Testis (tissue), 2 donors: ENCODE measurements at regions not wholly inside any gene's neighbourhood (a gene's known extent, or its start where the extent isn't known, plus 50 kb on each side); places are given as distances from the start of the nearest gene placed in this dataset.

Experiments used
- DNase-seq: peaks from one replicate; pipeline ENCODE4 v3.0.0-alpha.2; 2019
- H3K27ac ChIP-seq, 2 donors: fragments of 200-600 bp; sonication (generic); one replicate each; pipeline ENCODE4 v1.5.1; 2019
- H3K27me3 ChIP-seq: fragments of 200-600 bp; sonication (generic); one replicate; pipeline ENCODE4 v1.5.1; 2019
- H3K36me3 ChIP-seq: fragments of 200-600 bp; sonication (generic); one replicate; pipeline ENCODE4 v1.5.1; 2017; ENCODE audit warnings: low read depth; ENCODE audit errors: missing control alignments
- H3K4me1 ChIP-seq: fragments of 200-600 bp; sonication (generic); one replicate; pipeline ENCODE4 v1.5.1; 2019
- H3K4me3 ChIP-seq, 2 donors: fragments of 200-600 bp; sonication (generic); one replicate each; pipeline ENCODE4 v1.5.1; 2017 to 2019
- H3K9me3 ChIP-seq: fragments of 200-600 bp; sonication (generic); one replicate; pipeline ENCODE4 v1.5.1; 2017
- POLR2A ChIP-seq: fragments of 450-650 bp; IDR thresholded peaks from one replicate; pipeline ENCODE4 v1.6.1; 2017; ENCODE audit warnings: antibody characterized with exemption, mild to moderate bottlenecking, moderate library complexity
- WGBS, 2 donors: methylation state at CpG; one replicate each; pipeline ENCODE4 v1.1.5; 2018; 5-methylcytosine and 5-hydroxymethylcytosine counted together
- intact Hi-C: fragments of 100-400 bp; cut with DNase I; formaldehyde crosslinking; loops from one replicate; pipeline ENCODE4 v1.15.1; 2023; ENCODE audit warnings: low total_unique reads
- TF ChIP-seq, protein P1 (sequence below), 3 experiments: fragments of 450-650 bp in 2 of 3; fragments of 200-600 bp in 1 of 3; sonication (generic) in 1 of 3; IDR thresholded peaks; one replicate each; pipeline ENCODE4 v1.5.1; 2016 to 2019; ENCODE audit warnings: antibody characterized with exemption in 3 of 3, mild to moderate bottlenecking in 2 of 3, moderate library complexity in 1 of 3

DNA sequence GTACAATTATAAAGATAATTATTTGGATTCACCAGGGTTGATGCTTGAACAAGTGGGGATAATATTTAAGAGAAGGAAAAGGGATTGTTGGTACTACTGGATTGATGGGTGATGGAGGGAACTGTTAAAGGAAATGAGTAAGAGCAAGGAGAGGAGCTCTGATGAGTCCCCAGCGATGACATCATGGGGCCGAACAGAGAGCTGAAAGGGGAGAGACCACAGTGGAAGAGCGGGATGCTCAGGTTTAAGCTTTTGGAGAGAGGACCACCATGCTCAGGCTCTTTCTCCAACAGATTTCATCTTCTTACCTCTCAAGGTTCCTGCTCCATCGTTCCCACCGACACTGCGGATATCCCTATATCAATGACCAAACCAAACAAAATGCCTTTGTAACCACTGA is 568.7 kb downstream of the ETS1 start:
- Histone ChIP-seq H3K36me3 (no peaks in the 10 kb centered on the region), H3K4me1 (no peaks in the 10 kb centered on the region), H3K27me3 (no peaks in the 10 kb centered on the region), H3K9me3 (no peaks in the 10 kb centered on the region), H3K27ac (no peak overlapping the region), H3K4me3 (no peak overlapping the region)
- intact Hi-C loops: no loop called here
- no peak for DNase-seq
- 87 to 93% methylated on average over 6 of the region's 6 CpGs for WGBS, 2 donors
- TF ChIP-seq, protein P1, sequence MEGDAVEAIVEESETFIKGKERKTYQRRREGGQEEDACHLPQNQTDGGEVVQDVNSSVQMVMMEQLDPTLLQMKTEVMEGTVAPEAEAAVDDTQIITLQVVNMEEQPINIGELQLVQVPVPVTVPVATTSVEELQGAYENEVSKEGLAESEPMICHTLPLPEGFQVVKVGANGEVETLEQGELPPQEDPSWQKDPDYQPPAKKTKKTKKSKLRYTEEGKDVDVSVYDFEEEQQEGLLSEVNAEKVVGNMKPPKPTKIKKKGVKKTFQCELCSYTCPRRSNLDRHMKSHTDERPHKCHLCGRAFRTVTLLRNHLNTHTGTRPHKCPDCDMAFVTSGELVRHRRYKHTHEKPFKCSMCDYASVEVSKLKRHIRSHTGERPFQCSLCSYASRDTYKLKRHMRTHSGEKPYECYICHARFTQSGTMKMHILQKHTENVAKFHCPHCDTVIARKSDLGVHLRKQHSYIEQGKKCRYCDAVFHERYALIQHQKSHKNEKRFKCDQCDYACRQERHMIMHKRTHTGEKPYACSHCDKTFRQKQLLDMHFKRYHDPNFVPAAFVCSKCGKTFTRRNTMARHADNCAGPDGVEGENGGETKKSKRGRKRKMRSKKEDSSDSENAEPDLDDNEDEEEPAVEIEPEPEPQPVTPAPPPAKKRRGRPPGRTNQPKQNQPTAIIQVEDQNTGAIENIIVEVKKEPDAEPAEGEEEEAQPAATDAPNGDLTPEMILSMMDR (IDR thresholded peaks at IDR 0.05): no peak
- TF ChIP-seq POLR2A: no peak

DNA sequence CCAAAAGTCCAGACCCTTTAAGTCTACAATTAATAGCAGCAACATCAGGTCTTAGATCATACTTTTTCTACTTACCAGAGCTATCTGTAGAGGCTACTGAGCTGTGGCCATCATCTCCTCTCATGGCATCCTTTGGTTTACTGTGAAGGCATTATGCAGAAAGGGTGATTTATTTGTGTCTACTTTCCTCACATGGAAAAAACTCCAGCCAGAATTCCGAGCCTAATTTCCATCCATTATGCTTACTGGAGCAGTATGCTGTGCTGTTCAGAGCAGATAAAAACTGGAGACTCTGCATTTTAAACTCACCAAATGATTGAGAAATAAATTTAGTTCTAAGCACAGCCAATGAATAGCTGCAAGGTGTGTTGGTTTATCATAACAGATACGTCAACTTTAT is 581.8 kb downstream of the ETS1 start:
- Histone ChIP-seq H3K4me3 (no peak overlapping the region), H3K27ac (no peak overlapping the region), H3K36me3 (no peaks in the 10 kb centered on the region), H3K4me1 (no peaks in the 10 kb centered on the region), H3K9me3 (no peaks in the 10 kb centered on the region), H3K27me3 (no peaks in the 10 kb centered on the region)
- WGBS, 2 donors: 33 to 59% methylated on average over 2 of the region's 2 CpGs
- intact Hi-C loops: no loop called here
- DNase-seq: no peak
- TF ChIP-seq POLR2A: no peak
- TF ChIP-seq, protein P1 (IDR thresholded peaks at IDR 0.05): no peak

DNA sequence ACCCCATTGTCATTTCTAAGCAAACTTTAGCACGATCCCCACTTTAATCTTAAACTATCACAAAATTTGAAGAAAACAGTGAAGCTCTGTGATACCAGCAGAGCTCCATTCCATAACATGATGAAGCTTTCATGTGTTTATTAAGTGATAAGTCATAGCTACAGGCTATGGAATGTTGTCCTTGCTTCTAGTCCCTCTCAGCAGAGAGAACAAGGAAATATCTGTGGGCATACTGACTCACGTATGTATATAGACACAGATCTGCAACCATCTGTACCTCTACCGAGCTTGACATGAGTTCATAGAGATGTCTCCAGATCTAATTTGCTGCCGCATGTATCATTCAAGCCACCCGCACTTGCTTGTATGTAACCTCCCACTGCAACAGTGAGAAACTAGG is 588.9 kb downstream of the ETS1 start:
- no peak for TF ChIP-seq POLR2A
- TF ChIP-seq, protein P1 (IDR thresholded peaks at IDR 0.05): no peak
- H3K36me3 ChIP-seq: no peaks in the 10 kb centered on the region
- no peaks in the 10 kb centered on the region for H3K4me1 ChIP-seq
- no peak for DNase-seq
- intact Hi-C loops: no loop called here
- H3K27me3 ChIP-seq: no peaks in the 10 kb centered on the region
- WGBS, 2 donors: 72 to 75% methylated on average over 5 of the region's 5 CpGs
- no peaks in the 10 kb centered on the region for H3K9me3 ChIP-seq
- H3K27ac ChIP-seq: no peak overlapping the region
- H3K4me3 ChIP-seq: peak overlapping the region in 1 of 2 donors; percentile 18

DNA sequence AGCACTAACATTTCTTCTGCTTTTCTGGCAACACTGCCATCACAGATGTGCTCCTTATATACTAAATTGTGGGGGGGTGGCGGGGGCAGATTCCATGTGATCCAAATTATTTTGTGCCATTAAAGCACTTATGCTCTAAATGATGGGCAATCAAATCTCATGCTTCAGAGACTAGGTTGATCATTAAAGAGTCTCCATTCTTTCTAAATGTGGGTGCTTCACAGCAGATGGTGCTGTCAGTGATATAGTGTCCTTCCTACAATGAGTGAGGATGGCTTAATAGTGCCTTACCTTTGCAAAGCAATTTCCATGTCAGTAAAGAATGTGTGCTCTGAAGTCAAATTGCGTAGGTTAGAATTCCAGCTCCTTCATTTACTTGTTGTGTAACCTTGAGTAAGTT is 589.8 kb downstream of the ETS1 start:
- TF ChIP-seq POLR2A: no peak
- WGBS, 2 donors: 96 to 98% methylated on average over 2 of the region's 2 CpGs
- Histone ChIP-seq H3K4me3 (no peak overlapping the region), H3K4me1 (no peaks in the 10 kb centered on the region), H3K9me3 (no peaks in the 10 kb centered on the region), H3K27me3 (no peaks in the 10 kb centered on the region), H3K36me3 (no peaks in the 10 kb centered on the region), H3K27ac (no peak overlapping the region)
- DNase-seq: no peak
- intact Hi-C loops: no loop called here

DNA sequence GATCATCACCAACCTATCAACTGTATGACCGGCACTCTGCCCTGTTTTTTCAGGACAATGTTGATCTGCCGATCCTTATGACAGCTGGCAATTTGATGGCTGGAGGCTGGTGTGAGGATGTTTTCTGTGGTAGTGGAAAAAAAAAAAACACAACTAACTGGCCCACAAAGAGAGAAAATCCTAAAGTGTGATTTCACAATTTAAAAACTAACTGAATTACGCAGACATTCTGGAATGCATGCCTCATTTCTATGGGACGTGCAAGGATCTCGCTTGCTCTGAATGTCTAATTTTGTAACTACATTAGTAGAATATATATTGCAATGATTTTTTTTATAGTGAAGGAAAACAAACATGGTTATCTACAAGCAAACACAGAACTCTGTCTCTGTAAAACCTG is 590.5 kb downstream of the ETS1 start:
- no peak for DNase-seq
- no peak overlapping the region for H3K4me3 ChIP-seq
- TF ChIP-seq, protein P1 (IDR thresholded peaks at IDR 0.05): no peak
- no peak for TF ChIP-seq POLR2A
- H3K27me3 ChIP-seq: no peaks in the 10 kb centered on the region
- no peak overlapping the region for H3K27ac ChIP-seq
- H3K9me3 ChIP-seq: no peaks in the 10 kb centered on the region
- 93% methylated on average over 5 of the region's 5 CpGs for WGBS, 2 donors
- H3K4me1 ChIP-seq: no peaks in the 10 kb centered on the region
- intact Hi-C loops: no loop called here
- no peaks in the 10 kb centered on the region for H3K36me3 ChIP-seq
